Choroid plexus epithelial cell (primary cell): ENCODE measurements at regions not wholly inside any gene's neighbourhood (a gene's known extent, or its start where the extent isn't known, plus 50 kb on each side); places are given as distances from the start of the nearest gene placed in this dataset.

Experiments used
- DNase-seq: peaks from one replicate; pipeline ENCODE4 v3.0.0-alpha.2; 2010; ENCODE audit warnings: low read depth
- H3K4me3 ChIP-seq: 2 replicates; pipeline ENCODE4 v1.5.1; 2011; ENCODE audit warnings: low read depth, mild to moderate bottlenecking, control low read depth, low read length, moderate library complexity
- TF ChIP-seq, protein P1 (sequence below): conservative IDR thresholded peaks from 2 replicates; pipeline ENCODE4 v1.5.1; 2011; ENCODE audit warnings: low read depth, mild to moderate bottlenecking, control low read depth, inconsistent platforms, low read length, moderate library complexity

GRCh38 chr12:127194176-127194575, 1072.8 kb upstream of the TMEM132C start:
- DNase-seq: no peak
- TF ChIP-seq, protein P1, sequence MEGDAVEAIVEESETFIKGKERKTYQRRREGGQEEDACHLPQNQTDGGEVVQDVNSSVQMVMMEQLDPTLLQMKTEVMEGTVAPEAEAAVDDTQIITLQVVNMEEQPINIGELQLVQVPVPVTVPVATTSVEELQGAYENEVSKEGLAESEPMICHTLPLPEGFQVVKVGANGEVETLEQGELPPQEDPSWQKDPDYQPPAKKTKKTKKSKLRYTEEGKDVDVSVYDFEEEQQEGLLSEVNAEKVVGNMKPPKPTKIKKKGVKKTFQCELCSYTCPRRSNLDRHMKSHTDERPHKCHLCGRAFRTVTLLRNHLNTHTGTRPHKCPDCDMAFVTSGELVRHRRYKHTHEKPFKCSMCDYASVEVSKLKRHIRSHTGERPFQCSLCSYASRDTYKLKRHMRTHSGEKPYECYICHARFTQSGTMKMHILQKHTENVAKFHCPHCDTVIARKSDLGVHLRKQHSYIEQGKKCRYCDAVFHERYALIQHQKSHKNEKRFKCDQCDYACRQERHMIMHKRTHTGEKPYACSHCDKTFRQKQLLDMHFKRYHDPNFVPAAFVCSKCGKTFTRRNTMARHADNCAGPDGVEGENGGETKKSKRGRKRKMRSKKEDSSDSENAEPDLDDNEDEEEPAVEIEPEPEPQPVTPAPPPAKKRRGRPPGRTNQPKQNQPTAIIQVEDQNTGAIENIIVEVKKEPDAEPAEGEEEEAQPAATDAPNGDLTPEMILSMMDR: no peak
- no peak overlapping the region for H3K4me3 ChIP-seq

DNA sequence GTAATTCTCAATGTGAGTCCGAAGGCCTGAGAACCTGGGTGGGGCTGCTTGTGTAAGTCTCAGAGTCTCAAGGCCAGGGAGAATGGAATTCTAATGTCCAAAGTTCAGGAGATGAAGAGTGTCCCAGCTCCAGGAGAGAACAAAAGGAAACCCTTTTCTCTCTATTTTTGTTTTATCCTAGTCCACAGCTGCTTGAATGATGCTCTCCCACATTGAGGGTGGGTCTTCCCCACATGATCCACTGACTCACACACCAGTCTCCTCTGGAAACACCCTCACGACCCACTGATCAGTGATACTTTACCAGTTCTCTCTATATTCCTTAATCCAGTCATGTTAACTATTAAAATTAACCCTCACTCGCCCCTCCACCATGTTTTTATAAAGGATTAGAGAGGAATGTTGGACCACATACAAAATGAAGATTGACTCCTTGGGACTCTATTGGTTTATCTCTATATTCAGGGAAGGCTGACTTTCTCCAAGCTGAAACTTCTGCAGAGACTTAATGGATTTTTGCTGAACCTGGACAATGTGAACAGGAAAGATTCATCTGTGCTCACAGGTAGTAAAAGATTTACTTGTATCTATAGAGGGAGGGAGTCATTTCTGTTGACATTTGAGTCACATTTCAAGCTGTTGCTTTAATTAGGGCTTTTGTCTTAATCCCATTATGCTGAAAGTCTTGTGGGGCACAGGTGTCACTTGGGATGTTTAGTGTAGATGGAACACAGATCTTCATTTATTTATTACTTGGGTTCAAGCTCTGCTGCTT, 1061.0 kb upstream of the TMEM132C start:
- TF ChIP-seq, protein P1: no peak
- H3K4me3 ChIP-seq: no peak overlapping the region
- DNase-seq: no peak

GRCh38 chr12:127209318-127209717, 1057.7 kb upstream of the TMEM132C start:
- no peak overlapping the region for H3K4me3 ChIP-seq
- TF ChIP-seq, protein P1: no peak
- DNase-seq: no peak

- no peak for DNase-seq
- TF ChIP-seq, protein P1: no peak
- no peak overlapping the region for H3K4me3 ChIP-seq
These were observed 1052.8 kb upstream of the TMEM132C start for GRCh38 chr12:127214186-127214585.

DNA sequence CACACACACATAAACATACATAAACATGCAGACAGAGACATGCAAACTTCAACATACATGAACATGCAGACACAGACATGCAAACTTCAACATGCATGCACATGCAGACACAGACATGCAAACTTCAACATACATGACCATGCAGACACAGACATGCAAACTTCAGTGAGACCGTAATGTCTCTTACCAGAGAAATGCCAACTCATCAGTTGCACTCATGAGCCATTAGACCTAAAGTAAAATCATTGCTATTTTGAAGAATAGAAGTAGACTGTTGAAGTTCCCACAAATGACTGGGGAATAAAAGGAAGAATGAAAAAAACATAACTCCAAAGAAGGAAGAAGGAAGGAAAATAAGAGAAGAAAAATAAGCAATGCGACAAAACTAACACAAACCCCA, 1044.0 kb upstream of the TMEM132C start:
- no peak overlapping the region for H3K4me3 ChIP-seq
- TF ChIP-seq, protein P1: no peak
- no peak for DNase-seq

GRCh38 chr12:127223731-127224130, 1043.2 kb upstream of the TMEM132C start:
- TF ChIP-seq, protein P1: no peak
- DNase-seq: no peak
- no peak overlapping the region for H3K4me3 ChIP-seq

GRCh38 chr12:127230843-127231260, 1036.1 kb upstream of the TMEM132C start:
- peak; percentile 93 for DNase-seq
- TF ChIP-seq, protein P1: no peak
- H3K4me3 ChIP-seq: no peak overlapping the region
